C4-2B (cell line): ENCODE measurements at regions not wholly inside any gene's neighbourhood (a gene's known extent, or its start where the extent isn't known, plus 50 kb on each side); places are given as distances from the start of the nearest gene placed in this dataset.

ENCODE experiments used
- ZFX ChIP-seq: fragments of 450-650 bp; IDR thresholded peaks from 2 replicates; pipeline ENCODE4 v1.6.1; 2017
- TF ChIP-seq, protein P1 (sequence below): fragments of 450-650 bp; conservative IDR thresholded peaks from 2 replicates; pipeline ENCODE4 v1.5.1; 2017; ENCODE audit warnings: mild to moderate bottlenecking

DNA sequence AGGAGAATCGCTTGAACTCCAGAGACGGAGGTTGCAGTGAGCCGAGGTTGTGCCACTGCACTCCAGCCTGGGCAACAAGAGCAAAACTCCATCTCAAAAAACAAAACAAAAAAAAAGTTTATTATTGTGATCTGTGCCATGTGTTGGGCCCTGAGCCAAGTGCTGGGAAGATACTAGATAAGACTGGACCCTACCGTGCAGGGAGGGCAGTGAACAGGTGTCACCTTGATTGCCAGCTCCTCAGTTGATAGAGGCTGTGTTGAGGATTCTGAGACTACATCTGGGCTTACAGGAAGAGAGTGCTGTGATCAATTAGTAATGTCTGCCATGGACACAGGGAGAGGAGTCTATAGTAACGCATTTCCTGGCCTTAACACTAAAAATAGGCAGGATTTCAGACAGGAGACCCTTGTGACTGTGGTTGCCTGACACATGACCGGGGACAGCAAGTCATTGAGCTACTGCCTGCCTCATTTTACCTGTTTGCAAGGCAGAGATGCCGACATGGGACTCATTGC lies 201.5 kb downstream of the C9orf50 start:
- TF ChIP-seq, protein P1, sequence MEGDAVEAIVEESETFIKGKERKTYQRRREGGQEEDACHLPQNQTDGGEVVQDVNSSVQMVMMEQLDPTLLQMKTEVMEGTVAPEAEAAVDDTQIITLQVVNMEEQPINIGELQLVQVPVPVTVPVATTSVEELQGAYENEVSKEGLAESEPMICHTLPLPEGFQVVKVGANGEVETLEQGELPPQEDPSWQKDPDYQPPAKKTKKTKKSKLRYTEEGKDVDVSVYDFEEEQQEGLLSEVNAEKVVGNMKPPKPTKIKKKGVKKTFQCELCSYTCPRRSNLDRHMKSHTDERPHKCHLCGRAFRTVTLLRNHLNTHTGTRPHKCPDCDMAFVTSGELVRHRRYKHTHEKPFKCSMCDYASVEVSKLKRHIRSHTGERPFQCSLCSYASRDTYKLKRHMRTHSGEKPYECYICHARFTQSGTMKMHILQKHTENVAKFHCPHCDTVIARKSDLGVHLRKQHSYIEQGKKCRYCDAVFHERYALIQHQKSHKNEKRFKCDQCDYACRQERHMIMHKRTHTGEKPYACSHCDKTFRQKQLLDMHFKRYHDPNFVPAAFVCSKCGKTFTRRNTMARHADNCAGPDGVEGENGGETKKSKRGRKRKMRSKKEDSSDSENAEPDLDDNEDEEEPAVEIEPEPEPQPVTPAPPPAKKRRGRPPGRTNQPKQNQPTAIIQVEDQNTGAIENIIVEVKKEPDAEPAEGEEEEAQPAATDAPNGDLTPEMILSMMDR: no peak
- TF ChIP-seq ZFX: no peak
